ENCODE measurements at regions not wholly inside any gene's neighbourhood (a gene's known extent, or its start where the extent isn't known, plus 50 kb on each side); places are given as distances from the start of the nearest gene placed in this dataset.

DNA sequence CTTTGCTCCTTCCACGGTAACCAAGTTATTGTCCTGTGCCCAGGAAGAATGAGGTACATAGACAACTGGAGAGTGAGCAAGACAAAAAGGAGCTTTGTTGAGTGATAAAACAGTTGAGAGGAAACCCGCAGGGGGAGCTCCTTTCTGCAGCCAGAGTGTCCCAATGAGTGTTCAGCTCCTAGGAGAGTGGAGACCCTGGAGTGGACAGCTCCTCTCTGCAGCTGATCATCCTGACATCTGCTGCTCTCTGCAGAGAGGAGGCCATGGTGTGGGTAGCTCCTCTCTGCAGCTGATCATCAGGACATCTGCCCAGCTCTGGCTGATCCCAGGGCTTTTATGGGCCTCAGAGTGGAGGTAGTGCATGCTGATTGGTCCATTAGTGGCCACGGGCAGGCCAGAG is 53.4 kb upstream of the PCDH15 start:
- ChIA-PET POLR2A (ENCODE audit: partially characterized antibody) (no interaction called here), CTCF (ENCODE audit: partially characterized antibody) (interaction anchor here (1.0 kb wide), 1 partner anchor 1068 kb away, joined by 4 read pairs; no protein-coding TSS in a partner anchor)
- H3K79me1 ChIP-seq (ENCODE audit: low read depth, low read length): no peaks in the 10 kb centered on the region
- H4K8ac ChIP-seq (ENCODE audit: extremely low read depth, insufficient read depth, low read length): no peak overlapping the region; the same call in 1 of the 2 replicates
- no peak overlapping the region for H3K18ac ChIP-seq (ENCODE audit: extremely low read depth, low read length)
- TF ChIP-seq GABPA (IDR thresholded peaks at IDR 0.05; ENCODE audit: borderline replicate concordance, insufficient read depth, low read length): no peak
- TF ChIP-seq, protein P1, sequence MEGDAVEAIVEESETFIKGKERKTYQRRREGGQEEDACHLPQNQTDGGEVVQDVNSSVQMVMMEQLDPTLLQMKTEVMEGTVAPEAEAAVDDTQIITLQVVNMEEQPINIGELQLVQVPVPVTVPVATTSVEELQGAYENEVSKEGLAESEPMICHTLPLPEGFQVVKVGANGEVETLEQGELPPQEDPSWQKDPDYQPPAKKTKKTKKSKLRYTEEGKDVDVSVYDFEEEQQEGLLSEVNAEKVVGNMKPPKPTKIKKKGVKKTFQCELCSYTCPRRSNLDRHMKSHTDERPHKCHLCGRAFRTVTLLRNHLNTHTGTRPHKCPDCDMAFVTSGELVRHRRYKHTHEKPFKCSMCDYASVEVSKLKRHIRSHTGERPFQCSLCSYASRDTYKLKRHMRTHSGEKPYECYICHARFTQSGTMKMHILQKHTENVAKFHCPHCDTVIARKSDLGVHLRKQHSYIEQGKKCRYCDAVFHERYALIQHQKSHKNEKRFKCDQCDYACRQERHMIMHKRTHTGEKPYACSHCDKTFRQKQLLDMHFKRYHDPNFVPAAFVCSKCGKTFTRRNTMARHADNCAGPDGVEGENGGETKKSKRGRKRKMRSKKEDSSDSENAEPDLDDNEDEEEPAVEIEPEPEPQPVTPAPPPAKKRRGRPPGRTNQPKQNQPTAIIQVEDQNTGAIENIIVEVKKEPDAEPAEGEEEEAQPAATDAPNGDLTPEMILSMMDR (IDR thresholded peaks at IDR 0.05; ENCODE audit: control extremely low read depth in 1 of 3, insufficient read depth in 1 of 3, low read depth in 1 of 3, low read length in 3 of 3): peak in 1 of 3 experiments; percentile 1; a peak in 1 of 4 replicates
- TF ChIP-seq RAD21 (IDR thresholded peaks at IDR 0.05 in 1 of 2, conservative IDR thresholded peaks at IDR 0.05 in 1 of 2; ENCODE audit: low read depth in 2 of 2, low read length in 2 of 2): 0 out of 4 replicates have a peak, but pooled peaks of 1 of the 2 experiments have one; percentile 5
- H4K20me1 ChIP-seq (replicated peaks in 1 of 2; ENCODE audit: control insufficient read depth in 1 of 2, insufficient read depth in 2 of 2, low read length in 2 of 2): no peaks in the 10 kb centered on the region
- FAIRE-seq (no peak), DNase-seq (ENCODE audit: low read depth in 1 of 2, low spot score in 2 of 2) (no peak)
- no peak overlapping the region for H2BK120ac ChIP-seq (replicated peaks; ENCODE audit: low read depth, low read length)
- H4K5ac ChIP-seq (ENCODE audit: insufficient read length, low read depth, low read length): no peak overlapping the region
- no peak overlapping the region for H3K4me3 ChIP-seq (ENCODE audit: extremely low read depth in 1 of 4, insufficient read depth in 2 of 4, low read depth in 3 of 4, low read length in 4 of 4)
- no peaks in the 10 kb centered on the region for H3K4me1 ChIP-seq (replicated peaks in 1 of 4; ENCODE audit: control insufficient read depth in 3 of 4, insufficient read depth in 4 of 4, low read length in 3 of 4)
- 96% methylated on average over 3 of the region's 3 CpGs; no CpG with 5 or more reads in 1 of the 2 experiments for WGBS, 2 experiments (ENCODE audit: extremely low coverage in 1 of 2, insufficient coverage in 1 of 2, insufficient read length in 1 of 2, insufficient replicate concordance in 2 of 2, low coverage in 1 of 2, low lambda C conversion rate in 2 of 2, missing lambda C conversion rate in 1 of 2)
- no peaks in the 10 kb centered on the region for H3K27me3 ChIP-seq (replicated peaks in 1 of 4; ENCODE audit: control insufficient read depth in 3 of 4, extremely low read depth in 1 of 4, insufficient read depth in 3 of 4, low read length in 3 of 4)
- no peak overlapping the region for H3K4ac ChIP-seq (replicated peaks; ENCODE audit: insufficient read length, low read depth, low read length)
- no peak overlapping the region for H3K9ac ChIP-seq (replicated peaks in 1 of 4; ENCODE audit: extremely low read depth in 1 of 4, low read depth in 3 of 4, low read length in 3 of 4)
- no peak overlapping the region for H3K23ac ChIP-seq (ENCODE audit: insufficient read length)
- H3K9me3 ChIP-seq (ENCODE audit: insufficient read depth in 2 of 2, low read depth in 1 of 2, low read length in 1 of 2): no peaks in the 10 kb centered on the region
- no peak overlapping the region for H2BK15ac ChIP-seq (ENCODE audit: low read length)
- H2AFZ ChIP-seq (ENCODE audit: low read length): 0 out of 2 replicates have a peak overlapping the region, but pooled peaks have one; percentile 15
- H2AK5ac ChIP-seq (ENCODE audit: low read depth, low read length): no peak overlapping the region
- H4K91ac ChIP-seq (replicated peaks; ENCODE audit: insufficient read length, low read length): no peak overlapping the region
- H3K36me3 ChIP-seq (ENCODE audit: control insufficient read depth in 2 of 4, insufficient read depth in 4 of 4, low read length in 3 of 4): no peaks in the 10 kb centered on the region
- no peaks in the 10 kb centered on the region for H3K79me2 ChIP-seq (ENCODE audit: control insufficient read depth in 1 of 2, insufficient read depth in 2 of 2, low read length in 2 of 2)
- no peak overlapping the region for H2BK5ac ChIP-seq (ENCODE audit: low read depth, low read length)
- H3K56ac ChIP-seq (replicated peaks; ENCODE audit: insufficient read length, low read depth, low read length): no peak overlapping the region
- no peaks in the 10 kb centered on the region for H3K23me2 ChIP-seq (ENCODE audit: low read depth, low read length)
- no peak overlapping the region for H2BK12ac ChIP-seq (ENCODE audit: low read depth, low read length)
- no peak overlapping the region for H3K4me2 ChIP-seq (ENCODE audit: insufficient read depth in 1 of 2, low read depth in 2 of 2, low read length in 2 of 2)
- H2BK20ac ChIP-seq (ENCODE audit: low read length): no peak overlapping the region
- H3K14ac ChIP-seq (ENCODE audit: insufficient read length): no peak overlapping the region
- no peak overlapping the region for H3K27ac ChIP-seq (ENCODE audit: low read depth, low read length)

Data from H1 (cell line).